ENCODE measurements at regions not wholly inside any gene's neighbourhood (a gene's known extent, or its start where the extent isn't known, plus 50 kb on each side); places are given as distances from the start of the nearest gene placed in this dataset.
"Not testable (repeated sequence)": the region's sequence is repeated elsewhere in the genome, so short reads cannot be mapped to it uniquely, and the experiment has no call there.

- DNase-seq (ENCODE audit: low read depth in 2 of 2): not testable (repeated sequence)
Observed at GRCh38 chr2:144638250-144638649, 118.3 kb upstream of the ZEB2 start.

- DNase-seq (ENCODE audit: low read depth in 2 of 2): not testable (repeated sequence)
Observed at GRCh38 chr2:144636860-144637259, 116.9 kb upstream of the ZEB2 start.

GRCh38 chr2:144632809-144633208, 112.9 kb upstream of the ZEB2 start:
- DNase-seq (ENCODE audit: low read depth in 2 of 2): no peak

- no peak for DNase-seq (ENCODE audit: low read depth in 2 of 2)
Observed at GRCh38 chr2:144631636-144632035, 111.7 kb upstream of the ZEB2 start.

- no peak for DNase-seq (ENCODE audit: low read depth in 2 of 2)
Observed at GRCh38 chr2:144630459-144631215, 110.7 kb upstream of the ZEB2 start.

- no peak for DNase-seq (ENCODE audit: low read depth in 2 of 2)
Observed at GRCh38 chr2:144629935-144630334, 110.0 kb upstream of the ZEB2 start.

GRCh38 chr2:144628566-144628965, 108.6 kb upstream of the ZEB2 start:
- DNase-seq (ENCODE audit: low read depth in 2 of 2): no peak

- DNase-seq (ENCODE audit: low read depth in 2 of 2): no peak
Observed at GRCh38 chr2:144625626-144626025, 105.7 kb upstream of the ZEB2 start.

- DNase-seq (ENCODE audit: low read depth in 2 of 2): no peak
Observed at GRCh38 chr2:144625226-144625625, 105.3 kb upstream of the ZEB2 start.

- no peak for DNase-seq (ENCODE audit: low read depth in 2 of 2)
Observed at GRCh38 chr2:144624451-144624850, 104.5 kb upstream of the ZEB2 start.

GRCh38 chr2:144622373-144622772, 102.5 kb upstream of the ZEB2 start:
- DNase-seq (ENCODE audit: low read depth in 2 of 2): not testable (repeated sequence)

- DNase-seq (ENCODE audit: low read depth in 2 of 2): no peak
Observed at GRCh38 chr2:144621266-144621665, 101.3 kb upstream of the ZEB2 start.

GRCh38 chr2:144619760-144620159, 99.8 kb upstream of the ZEB2 start:
- no peak for DNase-seq (ENCODE audit: low read depth in 2 of 2)

- not testable (repeated sequence) for DNase-seq (ENCODE audit: low read depth in 2 of 2)
Observed at GRCh38 chr2:144617171-144617570, 97.3 kb upstream of the ZEB2 start.

GRCh38 chr2:144615866-144616565, 96.1 kb upstream of the ZEB2 start:
- no peak for DNase-seq (ENCODE audit: low read depth in 2 of 2)

- DNase-seq (ENCODE audit: low read depth in 2 of 2): no peak
Observed at GRCh38 chr2:144607891-144608521, 88.1 kb upstream of the ZEB2 start.

- DNase-seq (ENCODE audit: low read depth in 2 of 2): no peak
Observed at GRCh38 chr2:144607099-144607498, 87.2 kb upstream of the ZEB2 start.

GRCh38 chr2:144606466-144607095, 86.7 kb upstream of the ZEB2 start:
- no peak for DNase-seq (ENCODE audit: low read depth in 2 of 2)

GRCh38 chr2:144605231-144605840, 85.4 kb upstream of the ZEB2 start:
- DNase-seq (ENCODE audit: low read depth in 2 of 2): no peak

- DNase-seq (ENCODE audit: low read depth in 2 of 2): no peak
Observed at GRCh38 chr2:144603334-144603733, 83.4 kb upstream of the ZEB2 start.

GRCh38 chr2:144598906-144599305, 79.0 kb upstream of the ZEB2 start:
- no peak for DNase-seq (ENCODE audit: low read depth in 2 of 2)
